SK-N-SH treated with all-trans-retinoic acid at 6 μM for 48 hours (cell line): ENCODE measurements at regions not wholly inside any gene's neighbourhood (a gene's known extent, or its start where the extent isn't known, plus 50 kb on each side); places are given as distances from the start of the nearest gene placed in this dataset.

ENCODE experiments used
- ATAC-seq: fragments of 200-7000 bp; cut with Tn5 transposase; 3 replicates; pipeline ENCODE4 v1.9.1; 2020; ENCODE audit warnings: mild to moderate bottlenecking, moderate library complexity
- BACH2 ChIP-seq: fragments of 250-450 bp; sonication (Bioruptor Pico); IDR thresholded peaks from 2 replicates; pipeline ENCODE4 v1.9.0; 2021; ENCODE audit warnings: mild to moderate bottlenecking, borderline replicate concordance
- CSDC2 ChIP-seq: fragments of 250-450 bp; sonication (Bioruptor Pico); IDR thresholded peaks from 2 replicates; pipeline ENCODE4 v1.5.0; 2020; ENCODE audit warnings: mild to moderate bottlenecking, moderate library complexity
- ESRRG ChIP-seq: fragments of 250-450 bp; sonication (Bioruptor Pico); IDR thresholded peaks from 2 replicates; pipeline ENCODE4 v1.6.1; 2021; ENCODE audit warnings: mild to moderate bottlenecking
- GLIS3 ChIP-seq: fragments of 250-450 bp; sonication (Bioruptor Pico); IDR thresholded peaks from 2 replicates; pipeline ENCODE4 v1.5.0; 2020; ENCODE audit warnings: mild to moderate bottlenecking, moderate library complexity
- ISL1 ChIP-seq: fragments of 250-450 bp; sonication (Bioruptor Pico); IDR thresholded peaks from 2 replicates; pipeline ENCODE4 v2.1.2; 2022; ENCODE audit warnings: mild to moderate bottlenecking, moderate library complexity
- OSR1 ChIP-seq: fragments of 250-450 bp; sonication (Bioruptor Pico); IDR thresholded peaks from 2 replicates; pipeline ENCODE4 v1.8.0; 2022; ENCODE audit warnings: moderate library complexity, mild to moderate bottlenecking, inconsistent platforms
- PPARA ChIP-seq: fragments of 250-450 bp; sonication (Bioruptor Pico); IDR thresholded peaks from 2 replicates; pipeline ENCODE4 v1.5.0; 2020; ENCODE audit warnings: mild to moderate bottlenecking, borderline replicate concordance
- RARB ChIP-seq: fragments of 250-450 bp; sonication (Bioruptor Pico); IDR thresholded peaks from 2 replicates; pipeline ENCODE4 v1.8.0; 2021; ENCODE audit warnings: mild to moderate bottlenecking, moderate library complexity
- TCF4 ChIP-seq: fragments of 250-450 bp; sonication (Bioruptor Pico); IDR thresholded peaks from 2 replicates; pipeline ENCODE4 v1.8.0; 2021; ENCODE audit warnings: mild to moderate bottlenecking, moderate library complexity, borderline replicate concordance
- TOX ChIP-seq: fragments of 250-450 bp; sonication (Bioruptor Pico); IDR thresholded peaks from 2 replicates; pipeline ENCODE4 v1.8.0; 2021; ENCODE audit warnings: mild to moderate bottlenecking, moderate library complexity, borderline replicate concordance
- ZC3H10 ChIP-seq: fragments of 250-450 bp; sonication (Bioruptor Pico); IDR thresholded peaks from 2 replicates; pipeline ENCODE4 v1.5.1; 2021; ENCODE audit warnings: mild to moderate bottlenecking, moderate library complexity
- ZFP3 ChIP-seq: fragments of 250-450 bp; sonication (Bioruptor Pico); IDR thresholded peaks from 2 replicates; pipeline ENCODE4 v1.5.0; 2020; ENCODE audit warnings: mild to moderate bottlenecking, moderate library complexity
- ZFP30 ChIP-seq: fragments of 450-650 bp; formaldehyde crosslinking; IDR thresholded peaks from 2 replicates; pipeline ENCODE4 v1.5.0; 2022; ENCODE audit warnings: mild to moderate bottlenecking, moderate library complexity
- ZNF565 ChIP-seq: fragments of 450-650 bp; formaldehyde crosslinking; conservative IDR thresholded peaks from 2 replicates; pipeline ENCODE4 v1.5.0; 2020; ENCODE audit warnings: low read depth, mild to moderate bottlenecking, moderate library complexity
- ZNF70 ChIP-seq: fragments of 450-650 bp; formaldehyde crosslinking; IDR thresholded peaks from 2 replicates; pipeline ENCODE4 v1.5.0; 2020; ENCODE audit warnings: mild to moderate bottlenecking, moderate library complexity
- ZNF8 ChIP-seq: fragments of 450-650 bp; formaldehyde crosslinking; IDR thresholded peaks from 2 replicates; pipeline ENCODE4 v1.5.0; 2020; ENCODE audit warnings: mild to moderate bottlenecking, moderate library complexity
- TF ChIP-seq, protein P1 (sequence below): fragments of 250-450 bp; sonication (Bioruptor Pico); IDR thresholded peaks from 2 replicates; pipeline ENCODE4 v1.5.1; 2020; ENCODE audit warnings: low read depth, mild to moderate bottlenecking, moderate library complexity
- TF ChIP-seq, protein P2 (sequence below): fragments of 250-450 bp; sonication (Bioruptor Pico); IDR thresholded peaks from 2 replicates; pipeline ENCODE4 v1.5.0; 2020; ENCODE audit warnings: mild to moderate bottlenecking, moderate library complexity
- TF ChIP-seq, protein P3 (sequence below): fragments of 250-450 bp; sonication (Bioruptor Pico); IDR thresholded peaks from 2 replicates; pipeline ENCODE4 v1.5.1; 2021; ENCODE audit warnings: mild to moderate bottlenecking, moderate library complexity
- TF ChIP-seq, protein P4 (sequence below): fragments of 250-450 bp; sonication (Bioruptor Pico); IDR thresholded peaks from 2 replicates; pipeline ENCODE4 v1.8.0; 2021; ENCODE audit warnings: low read depth, mild to moderate bottlenecking, moderate library complexity, borderline replicate concordance
- TF ChIP-seq, protein P5 (sequence below): fragments of 250-450 bp; sonication (Bioruptor Pico); IDR thresholded peaks from 2 replicates; pipeline ENCODE4 v1.8.0; 2020; ENCODE audit warnings: mild to moderate bottlenecking, moderate library complexity, borderline replicate concordance

DNA sequence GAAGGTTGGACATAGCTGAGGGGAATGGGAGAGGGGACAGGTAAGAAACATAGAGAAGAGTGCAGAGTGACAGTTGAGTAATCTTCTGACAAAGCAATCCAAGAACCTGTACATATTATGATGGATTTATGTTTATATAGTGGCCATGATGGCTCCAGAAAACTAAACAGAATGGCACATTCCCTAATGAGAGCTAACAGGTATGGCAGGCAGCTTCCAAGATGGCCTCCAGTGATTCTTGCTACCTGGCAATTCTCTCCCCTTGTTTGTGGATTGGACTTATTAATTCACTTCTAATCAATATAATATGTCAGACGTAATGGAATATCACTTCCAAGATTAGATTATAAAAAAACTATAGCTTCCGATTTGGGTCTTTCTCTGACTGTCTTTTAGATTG is 359.5 kb downstream of the DTHD1 start:
- ATAC-seq, result no peak

DNA sequence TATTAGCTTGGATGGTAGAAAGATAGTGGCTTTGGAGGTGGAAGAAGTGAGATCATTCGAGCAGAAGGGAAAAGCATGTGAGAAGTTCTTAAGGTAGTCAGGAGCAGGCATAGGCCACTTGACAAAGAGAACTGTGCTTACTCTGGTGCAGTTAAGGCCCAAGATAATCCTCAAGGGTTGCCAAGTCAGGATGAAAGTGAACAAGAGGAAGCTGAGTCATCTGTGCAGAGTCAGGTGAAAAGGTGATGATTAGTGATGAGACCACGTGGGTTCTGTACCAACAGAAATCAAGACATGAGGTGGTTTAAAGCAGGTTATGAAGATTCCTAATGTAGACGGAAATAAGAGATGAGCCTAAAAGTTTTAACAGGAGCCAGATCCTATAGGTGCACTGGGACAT is 369.8 kb downstream of the DTHD1 start:
- no peak for ATAC-seq
- TF ChIP-seq ZFP3 (CRISPR knock-in tag) (no peak), RARB (no peak), TOX (no peak), ISL1 (CRISPR knock-in tag) (no peak), BACH2 (CRISPR knock-in tag) (no peak), ZNF565 (no peak), ZNF8 (CRISPR knock-in tag) (no peak), PPARA (no peak), TCF4 (CRISPR knock-in tag) (no peak), CSDC2 (CRISPR knock-in tag) (no peak), ZNF70 (no peak), ZFP30 (CRISPR knock-in tag) (no peak), ZC3H10 (CRISPR knock-in tag) (no peak), GLIS3 (no peak)
- TF ChIP-seq, protein P1, sequence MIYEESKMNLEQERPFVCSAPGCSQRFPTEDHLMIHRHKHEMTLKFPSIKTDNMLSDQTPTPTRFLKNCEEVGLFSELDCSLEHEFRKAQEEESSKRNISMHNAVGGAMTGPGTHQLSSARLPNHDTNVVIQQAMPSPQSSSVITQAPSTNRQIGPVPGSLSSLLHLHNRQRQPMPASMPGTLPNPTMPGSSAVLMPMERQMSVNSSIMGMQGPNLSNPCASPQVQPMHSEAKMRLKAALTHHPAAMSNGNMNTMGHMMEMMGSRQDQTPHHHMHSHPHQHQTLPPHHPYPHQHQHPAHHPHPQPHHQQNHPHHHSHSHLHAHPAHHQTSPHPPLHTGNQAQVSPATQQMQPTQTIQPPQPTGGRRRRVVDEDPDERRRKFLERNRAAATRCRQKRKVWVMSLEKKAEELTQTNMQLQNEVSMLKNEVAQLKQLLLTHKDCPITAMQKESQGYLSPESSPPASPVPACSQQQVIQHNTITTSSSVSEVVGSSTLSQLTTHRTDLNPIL (CRISPR knock-in tag), result no peak
- TF ChIP-seq, protein P2, sequence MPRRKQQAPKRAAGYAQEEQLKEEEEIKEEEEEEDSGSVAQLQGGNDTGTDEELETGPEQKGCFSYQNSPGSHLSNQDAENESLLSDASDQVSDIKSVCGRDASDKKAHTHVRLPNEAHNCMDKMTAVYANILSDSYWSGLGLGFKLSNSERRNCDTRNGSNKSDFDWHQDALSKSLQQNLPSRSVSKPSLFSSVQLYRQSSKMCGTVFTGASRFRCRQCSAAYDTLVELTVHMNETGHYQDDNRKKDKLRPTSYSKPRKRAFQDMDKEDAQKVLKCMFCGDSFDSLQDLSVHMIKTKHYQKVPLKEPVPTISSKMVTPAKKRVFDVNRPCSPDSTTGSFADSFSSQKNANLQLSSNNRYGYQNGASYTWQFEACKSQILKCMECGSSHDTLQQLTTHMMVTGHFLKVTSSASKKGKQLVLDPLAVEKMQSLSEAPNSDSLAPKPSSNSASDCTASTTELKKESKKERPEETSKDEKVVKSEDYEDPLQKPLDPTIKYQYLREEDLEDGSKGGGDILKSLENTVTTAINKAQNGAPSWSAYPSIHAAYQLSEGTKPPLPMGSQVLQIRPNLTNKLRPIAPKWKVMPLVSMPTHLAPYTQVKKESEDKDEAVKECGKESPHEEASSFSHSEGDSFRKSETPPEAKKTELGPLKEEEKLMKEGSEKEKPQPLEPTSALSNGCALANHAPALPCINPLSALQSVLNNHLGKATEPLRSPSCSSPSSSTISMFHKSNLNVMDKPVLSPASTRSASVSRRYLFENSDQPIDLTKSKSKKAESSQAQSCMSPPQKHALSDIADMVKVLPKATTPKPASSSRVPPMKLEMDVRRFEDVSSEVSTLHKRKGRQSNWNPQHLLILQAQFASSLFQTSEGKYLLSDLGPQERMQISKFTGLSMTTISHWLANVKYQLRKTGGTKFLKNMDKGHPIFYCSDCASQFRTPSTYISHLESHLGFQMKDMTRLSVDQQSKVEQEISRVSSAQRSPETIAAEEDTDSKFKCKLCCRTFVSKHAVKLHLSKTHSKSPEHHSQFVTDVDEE (CRISPR knock-in tag), result no peak
- TF ChIP-seq, protein P3, sequence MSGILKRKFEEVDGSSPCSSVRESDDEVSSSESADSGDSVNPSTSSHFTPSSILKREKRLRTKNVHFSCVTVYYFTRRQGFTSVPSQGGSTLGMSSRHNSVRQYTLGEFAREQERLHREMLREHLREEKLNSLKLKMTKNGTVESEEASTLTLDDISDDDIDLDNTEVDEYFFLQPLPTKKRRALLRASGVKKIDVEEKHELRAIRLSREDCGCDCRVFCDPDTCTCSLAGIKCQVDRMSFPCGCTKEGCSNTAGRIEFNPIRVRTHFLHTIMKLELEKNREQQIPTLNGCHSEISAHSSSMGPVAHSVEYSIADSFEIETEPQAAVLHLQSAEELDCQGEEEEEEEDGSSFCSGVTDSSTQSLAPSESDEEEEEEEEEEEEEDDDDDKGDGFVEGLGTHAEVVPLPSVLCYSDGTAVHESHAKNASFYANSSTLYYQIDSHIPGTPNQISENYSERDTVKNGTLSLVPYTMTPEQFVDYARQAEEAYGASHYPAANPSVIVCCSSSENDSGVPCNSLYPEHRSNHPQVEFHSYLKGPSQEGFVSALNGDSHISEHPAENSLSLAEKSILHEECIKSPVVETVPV, result no peak
- TF ChIP-seq, protein P4, sequence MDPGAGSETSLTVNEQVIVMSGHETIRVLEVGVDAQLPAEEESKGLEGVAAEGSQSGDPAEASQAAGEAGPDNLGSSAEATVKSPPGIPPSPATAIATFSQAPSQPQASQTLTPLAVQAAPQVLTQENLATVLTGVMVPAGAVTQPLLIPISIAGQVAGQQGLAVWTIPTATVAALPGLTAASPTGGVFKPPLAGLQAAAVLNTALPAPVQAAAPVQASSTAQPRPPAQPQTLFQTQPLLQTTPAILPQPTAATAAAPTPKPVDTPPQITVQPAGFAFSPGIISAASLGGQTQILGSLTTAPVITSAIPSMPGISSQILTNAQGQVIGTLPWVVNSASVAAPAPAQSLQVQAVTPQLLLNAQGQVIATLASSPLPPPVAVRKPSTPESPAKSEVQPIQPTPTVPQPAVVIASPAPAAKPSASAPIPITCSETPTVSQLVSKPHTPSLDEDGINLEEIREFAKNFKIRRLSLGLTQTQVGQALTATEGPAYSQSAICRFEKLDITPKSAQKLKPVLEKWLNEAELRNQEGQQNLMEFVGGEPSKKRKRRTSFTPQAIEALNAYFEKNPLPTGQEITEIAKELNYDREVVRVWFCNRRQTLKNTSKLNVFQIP, result no peak
- TF ChIP-seq, protein P5, sequence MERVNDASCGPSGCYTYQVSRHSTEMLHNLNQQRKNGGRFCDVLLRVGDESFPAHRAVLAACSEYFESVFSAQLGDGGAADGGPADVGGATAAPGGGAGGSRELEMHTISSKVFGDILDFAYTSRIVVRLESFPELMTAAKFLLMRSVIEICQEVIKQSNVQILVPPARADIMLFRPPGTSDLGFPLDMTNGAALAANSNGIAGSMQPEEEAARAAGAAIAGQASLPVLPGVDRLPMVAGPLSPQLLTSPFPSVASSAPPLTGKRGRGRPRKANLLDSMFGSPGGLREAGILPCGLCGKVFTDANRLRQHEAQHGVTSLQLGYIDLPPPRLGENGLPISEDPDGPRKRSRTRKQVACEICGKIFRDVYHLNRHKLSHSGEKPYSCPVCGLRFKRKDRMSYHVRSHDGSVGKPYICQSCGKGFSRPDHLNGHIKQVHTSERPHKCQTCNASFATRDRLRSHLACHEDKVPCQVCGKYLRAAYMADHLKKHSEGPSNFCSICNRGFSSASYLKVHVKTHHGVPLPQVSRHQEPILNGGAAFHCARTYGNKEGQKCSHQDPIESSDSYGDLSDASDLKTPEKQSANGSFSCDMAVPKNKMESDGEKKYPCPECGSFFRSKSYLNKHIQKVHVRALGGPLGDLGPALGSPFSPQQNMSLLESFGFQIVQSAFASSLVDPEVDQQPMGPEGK, result no peak

More for the DNA sequence above, 359.5 kb downstream of the DTHD1 start:
- TF ChIP-seq GLIS3 (no peak), ISL1 (CRISPR knock-in tag) (no peak), ZC3H10 (CRISPR knock-in tag) (no peak), CSDC2 (CRISPR knock-in tag) (no peak), ZNF70 (no peak), ZNF8 (CRISPR knock-in tag) (no peak), ZFP30 (CRISPR knock-in tag) (no peak), OSR1 (CRISPR knock-in tag) (no peak)

DNA sequence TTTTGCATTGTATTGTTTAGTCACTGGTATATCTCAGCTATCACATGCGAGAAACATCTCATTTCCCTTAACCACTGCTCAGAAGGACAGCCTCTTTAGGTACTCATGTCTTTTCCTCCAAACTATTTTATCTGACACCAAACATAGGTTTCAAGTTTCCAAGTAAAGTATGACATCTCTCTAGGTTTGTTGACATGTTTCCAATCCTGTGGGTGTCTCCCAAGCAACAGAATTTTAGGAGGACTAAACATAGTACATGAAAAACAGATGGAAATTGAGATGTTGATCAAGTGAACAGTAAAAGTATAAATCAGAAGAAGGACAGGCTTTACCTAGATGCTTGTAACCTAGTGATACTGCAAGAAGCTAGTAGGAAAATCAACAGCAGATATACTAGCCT is 371.4 kb downstream of the DTHD1 start:
- TF ChIP-seq OSR1 (CRISPR knock-in tag) (no peak), GLIS3 (no peak), ZNF8 (CRISPR knock-in tag) (no peak), ESRRG (CRISPR knock-in tag) (no peak), PPARA (no peak), ZC3H10 (CRISPR knock-in tag) (no peak), ZNF565 (no peak), TCF4 (CRISPR knock-in tag) (no peak), RARB (no peak), TOX (no peak), ZFP30 (CRISPR knock-in tag) (no peak), ZNF70 (no peak)
- TF ChIP-seq, protein P5, result no peak
- no peak for ATAC-seq
